GM21723 (cell line): ENCODE measurements at regions not wholly inside any gene's neighbourhood (a gene's known extent, or its start where the extent isn't known, plus 50 kb on each side); places are given as distances from the start of the nearest gene placed in this dataset.

Experiments used
- ATAC-seq: cut with Tn5 transposase; IDR thresholded peaks from one replicate; pipeline ENCODE4 v1.9.1; 2021; ENCODE audit warnings: mild to moderate bottlenecking, moderate library complexity; ENCODE audit not compliant: unreplicated experiment

- ATAC-seq: no peak
Measured at GRCh38 chr3:194768586-194768985, 82.9 kb downstream of the FAM43A start.

- ATAC-seq: peak; percentile 98
Measured at GRCh38 chr3:194769020-194769643, 83.4 kb downstream of the FAM43A start.

- no peak for ATAC-seq
Measured at GRCh38 chr3:194772241-194773000, 86.7 kb downstream of the FAM43A start.

GRCh38 chr3:194773216-194773615, 87.5 kb downstream of the FAM43A start:
- no peak for ATAC-seq

GRCh38 chr3:194773771-194774455, 88.2 kb downstream of the FAM43A start:
- ATAC-seq: no peak

GRCh38 chr3:194775266-194775665, 89.6 kb downstream of the FAM43A start:
- no peak for ATAC-seq

- ATAC-seq: no peak
Measured at GRCh38 chr3:194775731-194776130, 90.0 kb downstream of the FAM43A start.

- no peak for ATAC-seq
Measured at GRCh38 chr3:194777729-194778128, 92.0 kb downstream of the FAM43A start.

GRCh38 chr3:194779729-194780224, 94.1 kb downstream of the FAM43A start:
- no peak for ATAC-seq

- ATAC-seq: no peak
Measured at GRCh38 chr3:194780706-194781105, 95.0 kb downstream of the FAM43A start.

- no peak for ATAC-seq
Measured at GRCh38 chr3:194781617-194782016, 95.9 kb downstream of the FAM43A start.

GRCh38 chr3:194782698-194783404, 97.2 kb downstream of the FAM43A start:
- ATAC-seq: no peak

- ATAC-seq: no peak
Measured at GRCh38 chr3:194784361-194784760, 98.7 kb downstream of the FAM43A start.

GRCh38 chr3:194785315-194785714, 99.6 kb downstream of the FAM43A start:
- ATAC-seq: no peak

GRCh38 chr3:194787072-194787471, 101.4 kb downstream of the FAM43A start:
- ATAC-seq: no peak

GRCh38 chr3:194787650-194788049, 102.0 kb downstream of the FAM43A start:
- ATAC-seq: no peak

- ATAC-seq: no peak
Measured at GRCh38 chr3:194792368-194792767, 106.7 kb downstream of the FAM43A start.

GRCh38 chr3:194797555-194798250, 112.0 kb downstream of the FAM43A start:
- no peak for ATAC-seq

- ATAC-seq: no peak
Measured at GRCh38 chr3:194798486-194798885, 112.8 kb downstream of the FAM43A start.

- ATAC-seq: no peak
Measured at GRCh38 chr3:194800002-194800401, 114.3 kb downstream of the FAM43A start.
